Kidney epithelial cell (primary cell): ENCODE measurements at regions not wholly inside any gene's neighbourhood (a gene's known extent, or its start where the extent isn't known, plus 50 kb on each side); places are given as distances from the start of the nearest gene placed in this dataset.

ENCODE experiments used
- DNase-seq: peaks from one replicate; pipeline ENCODE4 v3.0.0-alpha.2; 2010; ENCODE audit warnings: low read depth
- H3K27me3 ChIP-seq: 2 replicates; pipeline ENCODE4 v1.6.0; 2011; ENCODE audit warnings: low read length; ENCODE audit not compliant: control insufficient read depth, insufficient read depth
- H3K36me3 ChIP-seq: 2 replicates; pipeline ENCODE4 v1.5.1; 2011; ENCODE audit warnings: low read length; ENCODE audit not compliant: control insufficient read depth, insufficient read depth
- H3K4me3 ChIP-seq: 2 replicates; pipeline ENCODE4 v1.5.1; 2011; ENCODE audit warnings: low read depth, mild to moderate bottlenecking, control low read depth, low read length
- TF ChIP-seq, protein P1 (sequence below): IDR thresholded peaks from 2 replicates; pipeline ENCODE4 v1.5.1; 2011; ENCODE audit warnings: mild to moderate bottlenecking, moderate library complexity, low read length, control low read depth, inconsistent platforms; ENCODE audit not compliant: insufficient read depth, poor library complexity, severe bottlenecking

- no peaks in the 10 kb centered on the region for H3K36me3 ChIP-seq
- TF ChIP-seq, protein P1, sequence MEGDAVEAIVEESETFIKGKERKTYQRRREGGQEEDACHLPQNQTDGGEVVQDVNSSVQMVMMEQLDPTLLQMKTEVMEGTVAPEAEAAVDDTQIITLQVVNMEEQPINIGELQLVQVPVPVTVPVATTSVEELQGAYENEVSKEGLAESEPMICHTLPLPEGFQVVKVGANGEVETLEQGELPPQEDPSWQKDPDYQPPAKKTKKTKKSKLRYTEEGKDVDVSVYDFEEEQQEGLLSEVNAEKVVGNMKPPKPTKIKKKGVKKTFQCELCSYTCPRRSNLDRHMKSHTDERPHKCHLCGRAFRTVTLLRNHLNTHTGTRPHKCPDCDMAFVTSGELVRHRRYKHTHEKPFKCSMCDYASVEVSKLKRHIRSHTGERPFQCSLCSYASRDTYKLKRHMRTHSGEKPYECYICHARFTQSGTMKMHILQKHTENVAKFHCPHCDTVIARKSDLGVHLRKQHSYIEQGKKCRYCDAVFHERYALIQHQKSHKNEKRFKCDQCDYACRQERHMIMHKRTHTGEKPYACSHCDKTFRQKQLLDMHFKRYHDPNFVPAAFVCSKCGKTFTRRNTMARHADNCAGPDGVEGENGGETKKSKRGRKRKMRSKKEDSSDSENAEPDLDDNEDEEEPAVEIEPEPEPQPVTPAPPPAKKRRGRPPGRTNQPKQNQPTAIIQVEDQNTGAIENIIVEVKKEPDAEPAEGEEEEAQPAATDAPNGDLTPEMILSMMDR: no peak
- no peaks in the 10 kb centered on the region for H3K27me3 ChIP-seq
- H3K4me3 ChIP-seq: no peak overlapping the region
- no peak for DNase-seq
Measured at GRCh38 chr12:30047516-30048254, 263.9 kb upstream of the TMTC1 start.

GRCh38 chr12:30046376-30046775 is 262.6 kb upstream of the TMTC1 start:
- TF ChIP-seq, protein P1: no peak
- no peaks in the 10 kb centered on the region for H3K27me3 ChIP-seq
- DNase-seq: no peak
- H3K36me3 ChIP-seq: no peaks in the 10 kb centered on the region
- H3K4me3 ChIP-seq: no peak overlapping the region

GRCh38 chr12:30045171-30045570 is 261.4 kb upstream of the TMTC1 start:
- TF ChIP-seq, protein P1: no peak
- Histone ChIP-seq H3K36me3 (no peaks in the 10 kb centered on the region), H3K27me3 (no peaks in the 10 kb centered on the region), H3K4me3 (no peak overlapping the region)
- no peak for DNase-seq

DNA sequence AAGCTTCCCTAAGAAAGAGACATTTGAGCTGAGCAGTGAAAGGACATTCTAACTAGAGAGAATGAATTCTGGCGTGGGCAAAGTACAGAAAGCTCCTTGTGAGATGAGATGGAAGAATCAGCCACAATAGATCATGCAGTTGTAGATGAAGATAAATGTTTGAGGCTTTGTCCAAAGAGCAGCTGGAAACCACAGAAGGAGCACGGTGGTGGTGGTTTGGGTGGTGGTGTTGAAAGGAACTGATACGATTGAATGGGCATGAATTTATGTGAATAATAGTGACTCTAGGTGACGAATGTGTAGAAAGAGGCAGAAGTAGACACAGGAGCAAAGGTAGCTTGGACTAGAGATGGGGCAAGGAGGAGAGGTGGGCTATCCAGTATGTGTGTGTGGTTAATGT is 260.5 kb upstream of the TMTC1 start:
- Histone ChIP-seq H3K27me3 (no peaks in the 10 kb centered on the region), H3K4me3 (no peak overlapping the region), H3K36me3 (no peaks in the 10 kb centered on the region)
- TF ChIP-seq, protein P1: no peak
- DNase-seq: no peak

DNA sequence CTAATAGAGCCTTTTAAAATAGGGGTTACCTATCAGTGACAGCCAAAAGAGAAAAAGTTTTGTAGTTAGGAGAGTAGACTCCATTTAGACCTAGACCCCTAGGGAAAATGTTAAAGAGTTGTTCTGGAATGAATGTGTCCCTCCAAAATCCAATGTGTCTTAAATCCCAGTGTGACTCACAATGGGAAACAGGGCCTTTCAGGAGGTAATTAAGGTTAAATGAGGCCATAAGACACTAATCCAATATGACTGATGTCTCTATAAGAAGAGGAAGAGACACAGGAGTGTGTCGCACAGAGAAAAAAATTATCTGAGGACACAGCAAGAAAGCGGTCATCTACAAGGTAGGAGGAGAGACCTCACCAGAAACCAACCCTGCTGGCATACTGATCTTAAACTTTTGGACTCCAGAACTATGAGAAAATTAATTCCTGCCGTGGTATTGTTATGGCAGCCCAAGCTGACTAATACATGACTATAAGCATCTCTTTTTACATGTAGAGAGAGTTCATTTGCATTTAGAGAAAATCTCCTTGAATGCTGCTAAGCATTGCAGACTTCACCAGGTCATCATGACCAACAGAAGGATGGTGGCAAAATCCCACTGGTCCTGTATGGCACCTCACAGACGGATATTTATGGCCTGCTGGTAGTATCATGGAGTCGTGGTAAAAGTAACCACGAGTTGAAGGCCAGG is 259.6 kb upstream of the TMTC1 start:
- Histone ChIP-seq H3K27me3 (no peaks in the 10 kb centered on the region), H3K36me3 (no peaks in the 10 kb centered on the region), H3K4me3 (no peak overlapping the region)
- DNase-seq: no peak
- TF ChIP-seq, protein P1: no peak
